ENCODE measurements at regions not wholly inside any gene's neighbourhood (a gene's known extent, or its start where the extent isn't known, plus 50 kb on each side); places are given as distances from the start of the nearest gene placed in this dataset.

DNA sequence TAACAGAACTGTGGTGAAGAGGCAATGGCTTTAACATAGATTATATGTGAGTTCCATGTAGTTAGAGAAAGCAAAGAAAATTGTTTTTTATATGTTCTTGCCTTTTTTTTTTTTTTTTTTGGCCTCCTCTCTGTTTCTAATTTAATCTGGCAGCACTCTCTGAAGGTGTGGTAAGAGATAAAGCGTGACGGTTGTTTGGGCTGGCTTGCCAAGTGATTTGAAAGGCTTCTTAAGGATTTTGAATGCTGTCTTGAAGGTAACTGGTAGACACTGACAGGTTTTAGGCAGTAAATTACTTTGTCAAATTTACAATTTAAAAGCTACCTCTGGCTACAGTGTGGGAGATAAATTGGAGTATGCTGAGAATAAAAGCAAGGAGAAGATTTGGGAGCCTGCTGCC is 269.3 kb upstream of the HS3ST1 start:
- TF ChIP-seq CTCF (IDR thresholded peaks at IDR 0.05) = no peak
- TF ChIP-seq POLR2A (IDR thresholded peaks at IDR 0.05) = no peak
